ENCODE measurements at regions not wholly inside any gene's neighbourhood (a gene's known extent, or its start where the extent isn't known, plus 50 kb on each side); places are given as distances from the start of the nearest gene placed in this dataset.

DNA sequence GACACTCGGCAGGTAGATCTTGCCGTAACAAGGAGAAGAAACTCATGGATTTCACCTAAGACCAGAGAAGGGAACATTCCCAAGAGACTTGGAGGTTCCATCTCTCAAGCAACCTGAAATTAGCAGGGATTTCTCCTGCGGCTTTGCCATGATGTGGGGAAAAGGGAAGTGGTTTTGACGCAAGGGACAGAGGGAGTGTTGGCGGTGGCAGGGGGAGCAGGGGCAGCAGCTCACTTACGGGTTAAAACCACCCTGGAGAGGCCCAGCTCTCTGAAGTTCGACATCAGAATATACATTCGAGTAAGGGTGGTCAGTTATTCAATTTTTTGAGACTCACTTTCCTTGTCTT, 76.1 kb upstream of the POMP start:
- no peak for DNase-seq (ENCODE audit: low read depth)
- H3K4me3 ChIP-seq (ENCODE audit: low read length): no peak overlapping the region
- no peak for TF ChIP-seq CTCF (conservative IDR thresholded peaks at IDR 0.05; ENCODE audit: low read length)

DNA sequence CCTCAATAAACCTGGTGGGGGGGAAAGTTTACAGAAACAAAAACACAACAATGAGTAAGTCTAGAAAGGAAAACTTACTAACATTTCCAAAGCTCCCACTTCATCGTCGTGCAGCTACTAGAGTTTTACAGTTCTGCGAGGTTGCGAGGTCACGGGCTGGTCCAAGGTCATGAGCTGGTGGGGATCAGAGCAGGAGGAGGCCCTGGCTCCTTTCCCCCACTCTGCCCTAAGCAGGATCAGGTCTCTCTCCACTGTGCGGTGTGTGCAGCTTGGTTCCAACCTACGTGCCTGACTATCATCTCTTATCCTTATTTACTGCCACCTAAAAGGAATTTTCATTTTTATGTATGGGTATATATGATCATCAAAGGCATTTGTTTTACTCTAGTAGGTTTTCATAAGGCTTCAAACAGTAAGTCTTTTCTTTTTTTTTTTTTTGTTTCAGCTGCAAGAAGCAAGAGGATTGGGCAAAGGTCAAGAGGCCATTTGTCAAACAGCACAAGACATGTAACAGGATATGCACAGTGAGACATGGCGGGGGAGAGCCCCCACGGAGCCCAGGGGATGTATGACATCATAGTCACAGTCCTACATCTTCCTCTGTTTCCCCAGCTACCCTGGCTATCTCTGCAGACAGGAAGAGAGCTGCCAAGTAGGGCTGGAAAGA, 76.6 kb upstream of the POMP start:
- TF ChIP-seq CTCF (conservative IDR thresholded peaks at IDR 0.05; ENCODE audit: low read length): no peak
- no peak for DNase-seq (ENCODE audit: low read depth)
- H3K4me3 ChIP-seq (ENCODE audit: low read length): no peak overlapping the region

DNA sequence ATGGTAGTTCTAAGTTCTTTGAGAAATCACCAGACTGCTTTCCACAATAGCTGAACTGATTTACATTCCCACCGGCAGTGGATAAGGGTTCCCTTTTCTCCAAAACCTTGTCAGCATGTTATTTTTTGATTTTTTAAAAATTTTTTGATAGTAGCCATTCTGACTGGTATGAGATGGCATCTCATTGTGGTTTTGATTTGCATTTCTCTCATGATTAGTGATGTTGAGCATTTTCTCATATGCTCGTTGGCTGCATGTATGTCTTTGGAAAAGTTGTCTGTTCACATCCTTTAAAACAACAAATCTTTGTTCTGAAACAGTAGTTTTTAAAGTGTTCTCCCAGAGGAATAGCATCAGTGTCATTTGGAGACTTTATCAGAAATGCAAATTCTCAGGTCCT, 77.5 kb upstream of the POMP start:
- TF ChIP-seq CTCF (conservative IDR thresholded peaks at IDR 0.05; ENCODE audit: low read length): no peak
- H3K4me3 ChIP-seq (ENCODE audit: low read length): no peak overlapping the region
- no peak for DNase-seq (ENCODE audit: low read depth)

GRCh38 chr13:28579736-28580135, 79.2 kb upstream of the POMP start:
- DNase-seq (ENCODE audit: low read depth): no peak
- TF ChIP-seq CTCF (conservative IDR thresholded peaks at IDR 0.05; ENCODE audit: low read length): no peak
- H3K4me3 ChIP-seq (ENCODE audit: low read length): no peak overlapping the region

GRCh38 chr13:28579322-28579721, 79.6 kb upstream of the POMP start:
- H3K4me3 ChIP-seq (ENCODE audit: low read length): no peak overlapping the region
- no peak for DNase-seq (ENCODE audit: low read depth)
- no peak for TF ChIP-seq CTCF (conservative IDR thresholded peaks at IDR 0.05; ENCODE audit: low read length)

DNA sequence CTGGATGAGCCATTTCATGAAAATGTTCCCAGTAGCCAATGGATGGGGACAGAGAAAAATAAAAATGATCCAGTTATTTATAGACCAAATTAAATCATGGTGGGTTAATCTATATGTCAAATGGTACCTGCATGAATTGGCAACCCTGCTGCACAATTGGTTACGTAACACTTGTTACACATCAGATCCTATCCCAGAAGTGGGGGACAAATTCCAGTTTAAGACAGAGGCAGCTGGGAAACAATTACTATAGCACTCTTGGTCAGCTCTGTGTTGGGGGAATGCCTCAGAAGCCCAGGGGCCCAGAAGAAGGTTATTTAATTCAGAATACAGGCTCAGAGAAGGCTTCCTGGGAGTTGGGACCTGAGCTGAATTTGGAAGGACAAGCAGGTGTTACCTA, 81.1 kb upstream of the FLT1 start:
- TF ChIP-seq CTCF (conservative IDR thresholded peaks at IDR 0.05; ENCODE audit: low read length): no peak
- DNase-seq (ENCODE audit: low read depth): no peak
- no peak overlapping the region for H3K4me3 ChIP-seq (ENCODE audit: low read length)

DNA sequence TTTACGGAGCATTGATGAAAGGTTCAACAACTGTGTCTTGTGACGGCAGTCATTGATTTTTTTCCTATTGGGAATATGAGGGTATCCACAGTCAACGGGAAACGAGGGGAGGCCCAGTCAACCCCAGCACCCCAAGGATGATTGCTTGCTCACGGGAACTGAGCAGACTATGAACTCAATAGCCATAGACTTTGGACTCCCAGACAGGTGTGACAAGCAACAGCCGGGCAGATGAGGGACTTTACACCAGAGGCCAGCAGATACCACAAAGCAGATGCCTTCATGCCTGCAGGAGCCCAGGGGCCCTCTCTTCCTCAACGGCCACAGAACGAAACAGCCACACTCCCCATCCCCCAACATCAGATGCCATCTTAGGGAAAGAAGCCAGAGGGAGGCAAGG, 80.3 kb upstream of the FLT1 start:
- no peak for TF ChIP-seq CTCF (conservative IDR thresholded peaks at IDR 0.05; ENCODE audit: low read length)
- no peak for DNase-seq (ENCODE audit: low read depth)

More for the DNA sequence above, 80.3 kb upstream of the FLT1 start:
- no peak overlapping the region for H3K4me3 ChIP-seq (ENCODE audit: low read length)

Measured in AG10803 (cell line).